Liver (tissue), 8 donors: ENCODE measurements at regions not wholly inside any gene's neighbourhood (a gene's known extent, or its start where the extent isn't known, plus 50 kb on each side); places are given as distances from the start of the nearest gene placed in this dataset.

Experiments
- DNase-seq: peaks from one replicate; pipeline ENCODE4 v3.0.0-alpha.2; 2017; ENCODE audit warnings: low spot score
- H3K27ac ChIP-seq, 2 donors: one replicate each; pipeline ENCODE4 v1.7.0; 2013; ENCODE audit warnings: inconsistent platforms in 2 of 2, low read length in 2 of 2, control low read depth in 1 of 2, low read depth in 1 of 2, mild to moderate bottlenecking in 1 of 2
- H3K27me3 ChIP-seq, 4 donors: one replicate each; pipeline versions ENCODE4 v1.6.1 to v1.7.0; 2013; ENCODE audit warnings: low read length in 3 of 4, inconsistent platforms in 1 of 4, mild to moderate bottlenecking in 1 of 4, moderate library complexity in 1 of 4; ENCODE audit not compliant: control insufficient read depth in 4 of 4, insufficient read depth in 4 of 4
- H3K36me3 ChIP-seq, 4 donors: one replicate each; pipeline versions ENCODE4 v1.6.1 to v1.7.0; 2013; ENCODE audit warnings: low read length in 3 of 4, mild to moderate bottlenecking in 3 of 4, low read depth in 1 of 4, moderate library complexity in 1 of 4; ENCODE audit not compliant: control insufficient read depth in 4 of 4, insufficient read depth in 3 of 4
- H3K4me1 ChIP-seq, 4 donors: one replicate each; pipeline versions ENCODE4 v1.6.1 to v1.7.0; 2013; ENCODE audit warnings: low read length in 3 of 4, mild to moderate bottlenecking in 3 of 4, moderate library complexity in 1 of 4; ENCODE audit not compliant: control insufficient read depth in 4 of 4, insufficient read depth in 4 of 4
- H3K4me3 ChIP-seq, 3 donors: one replicate each; pipeline versions ENCODE4 v1.6.1 to v1.7.0; 2013; ENCODE audit warnings: low read length in 3 of 3, control low read depth in 1 of 3, low read depth in 1 of 3, mild to moderate bottlenecking in 1 of 3
- H3K9ac ChIP-seq, 2 donors: one replicate each; pipeline ENCODE4 v1.7.0; 2013; ENCODE audit warnings: low read length in 2 of 2, mild to moderate bottlenecking in 2 of 2, moderate library complexity in 2 of 2, control low read depth in 1 of 2, low read depth in 1 of 2
- H3K9me3 ChIP-seq, 4 donors: one replicate each; pipeline versions ENCODE4 v1.6.1 to v1.7.0; 2013; ENCODE audit warnings: low read length in 3 of 4; ENCODE audit not compliant: control insufficient read depth in 4 of 4
- EGR1 ChIP-seq, 2 donors: IDR thresholded peaks; 2 replicates each; pipeline ENCODE4 v1.6.1; 2016 to 2018; ENCODE audit warnings: antibody characterized with exemption in 2 of 2, low read depth in 2 of 2
- FOXA1 ChIP-seq: IDR thresholded peaks from 2 replicates; pipeline ENCODE4 v1.6.1; 2016; ENCODE audit warnings: antibody characterized with exemption
- FOXA2 ChIP-seq: IDR thresholded peaks from 2 replicates; pipeline ENCODE4 v1.6.1; 2016; ENCODE audit warnings: antibody characterized with exemption
- GABPA ChIP-seq, 2 donors: IDR thresholded peaks in 1 of 2; conservative IDR thresholded peaks in 1 of 2; 2 replicates each; pipeline ENCODE4 v1.6.1; 2016; ENCODE audit warnings: antibody characterized with exemption in 2 of 2, mild to moderate bottlenecking in 1 of 2, moderate library complexity in 1 of 2
- HNF4G ChIP-seq: IDR thresholded peaks from 2 replicates; pipeline ENCODE4 v1.6.1; 2016; ENCODE audit warnings: antibody characterized with exemption
- JUND ChIP-seq, 2 donors: IDR thresholded peaks; 2 replicates each; pipeline ENCODE4 v1.6.1; 2016; ENCODE audit warnings: antibody characterized with exemption in 2 of 2
- NR2F2 ChIP-seq: IDR thresholded peaks from 2 replicates; pipeline ENCODE4 v1.6.1; 2016; ENCODE audit warnings: antibody characterized with exemption
- RAD21 ChIP-seq, 2 donors: IDR thresholded peaks; 2 replicates each; pipeline ENCODE4 v1.6.1; 2016; ENCODE audit warnings: antibody characterized with exemption in 2 of 2, mild to moderate bottlenecking in 2 of 2
- RXRA ChIP-seq, 2 donors: IDR thresholded peaks; 2 replicates each; pipeline ENCODE4 v1.6.1; 2017 to 2018; ENCODE audit warnings: antibody characterized with exemption in 2 of 2, mild to moderate bottlenecking in 1 of 2
- SP1 ChIP-seq: IDR thresholded peaks from 2 replicates; pipeline ENCODE4 v1.6.1; 2018; ENCODE audit warnings: antibody characterized with exemption, mild to moderate bottlenecking
- TAF1 ChIP-seq: conservative IDR thresholded peaks from 2 replicates; pipeline ENCODE4 v1.6.1; 2016; ENCODE audit warnings: antibody characterized with exemption, mild to moderate bottlenecking
- YY1 ChIP-seq: IDR thresholded peaks from 2 replicates; pipeline ENCODE4 v1.6.1; 2016; ENCODE audit warnings: antibody characterized with exemption, mild to moderate bottlenecking
- WGBS: extraction: QIAGEN DNeasy Blood & Tissue Kit; methylation state at CpG from one replicate; pipeline ENCODE4 v1.1.7; 2013; 5-methylcytosine and 5-hydroxymethylcytosine counted together
- TF ChIP-seq, protein P1 (sequence below): fragments of 150-350 bp; IDR thresholded peaks from 2 replicates; pipeline ENCODE4 v1.5.1; 2017; ENCODE audit warnings: improper control_type of control experiment, low read depth, low read length; ENCODE audit not compliant: missing input control
- TF ChIP-seq, protein P2 (sequence below): IDR thresholded peaks from 2 replicates; pipeline ENCODE4 v1.6.1; 2016; ENCODE audit warnings: antibody characterized with exemption
- donor health status: healthy.
- donor health status: healthy.
- donor health status: healthy.
- donor health status: healthy.
- donor health status: healthy.

DNA sequence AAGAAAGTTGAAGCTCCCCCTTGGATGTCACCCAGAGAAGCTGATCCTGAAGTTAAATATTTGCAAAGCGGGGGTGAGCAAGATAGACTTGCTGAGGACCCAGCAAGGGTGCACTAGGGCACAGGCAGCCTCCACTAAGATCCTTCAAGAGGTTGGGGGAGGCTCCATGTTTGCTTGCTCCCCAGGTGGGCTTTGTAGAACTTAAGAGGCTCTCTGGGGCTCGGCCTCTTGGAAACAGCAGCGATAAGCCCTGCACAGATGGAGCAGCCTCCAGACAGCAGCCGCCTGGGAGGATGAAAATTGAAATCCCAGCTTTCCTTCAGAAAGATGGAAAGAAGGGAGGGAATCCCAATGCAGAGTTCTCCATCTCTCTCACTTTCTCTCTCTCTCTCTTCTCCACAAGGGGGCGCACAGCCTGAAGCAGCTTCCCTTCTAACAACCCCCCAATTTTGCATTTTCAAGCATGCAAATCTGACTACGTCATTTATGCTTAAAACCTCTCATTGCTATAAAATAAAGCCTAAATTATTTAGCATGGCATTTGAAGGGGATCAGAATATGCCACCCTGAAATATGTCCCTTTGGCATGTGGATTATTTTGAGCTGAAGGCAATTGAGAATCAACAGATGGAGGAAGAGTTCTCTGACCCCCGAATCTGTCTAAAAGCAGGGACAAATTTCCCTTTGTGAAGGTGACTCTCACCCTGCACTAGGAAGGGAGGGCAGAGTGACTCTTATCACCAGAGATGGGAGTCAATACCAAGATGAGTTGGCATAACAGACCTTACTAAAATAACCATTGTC is 185.7 kb upstream of the KLHL29 start:
- peak overlapping the region in 1 of 2 donors; percentile 52 for H3K9ac ChIP-seq
- H3K9me3 ChIP-seq = no peaks in the 10 kb centered on the region
- peak overlapping the region; percentile 41 to 75 (median 66) for H3K4me3 ChIP-seq
- H3K27me3 ChIP-seq = no peaks in the 10 kb centered on the region
- no peaks in the 10 kb centered on the region for H3K36me3 ChIP-seq
- H3K4me1 ChIP-seq = peaks cover 0 to 41% (median 30%) of the 10 kb centered on the region in 4 donors
- no peak for DNase-seq
- H3K27ac ChIP-seq = peak overlapping the region; percentile 85 to 86
- WGBS = 38% methylated on average over 7 of the region's 7 CpGs
- TF ChIP-seq YY1 = peak; percentile 22
- TF ChIP-seq TAF1 = no peak
- TF ChIP-seq, protein P1, sequence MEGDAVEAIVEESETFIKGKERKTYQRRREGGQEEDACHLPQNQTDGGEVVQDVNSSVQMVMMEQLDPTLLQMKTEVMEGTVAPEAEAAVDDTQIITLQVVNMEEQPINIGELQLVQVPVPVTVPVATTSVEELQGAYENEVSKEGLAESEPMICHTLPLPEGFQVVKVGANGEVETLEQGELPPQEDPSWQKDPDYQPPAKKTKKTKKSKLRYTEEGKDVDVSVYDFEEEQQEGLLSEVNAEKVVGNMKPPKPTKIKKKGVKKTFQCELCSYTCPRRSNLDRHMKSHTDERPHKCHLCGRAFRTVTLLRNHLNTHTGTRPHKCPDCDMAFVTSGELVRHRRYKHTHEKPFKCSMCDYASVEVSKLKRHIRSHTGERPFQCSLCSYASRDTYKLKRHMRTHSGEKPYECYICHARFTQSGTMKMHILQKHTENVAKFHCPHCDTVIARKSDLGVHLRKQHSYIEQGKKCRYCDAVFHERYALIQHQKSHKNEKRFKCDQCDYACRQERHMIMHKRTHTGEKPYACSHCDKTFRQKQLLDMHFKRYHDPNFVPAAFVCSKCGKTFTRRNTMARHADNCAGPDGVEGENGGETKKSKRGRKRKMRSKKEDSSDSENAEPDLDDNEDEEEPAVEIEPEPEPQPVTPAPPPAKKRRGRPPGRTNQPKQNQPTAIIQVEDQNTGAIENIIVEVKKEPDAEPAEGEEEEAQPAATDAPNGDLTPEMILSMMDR = peak; percentile 59
- no peak for TF ChIP-seq HNF4G
- peak in 1 of 2 donors; percentile 15 for TF ChIP-seq JUND (IDR thresholded peaks at IDR 0.05)
- no peak for TF ChIP-seq NR2F2
- peak; percentile 74 to 84 for TF ChIP-seq RAD21 (IDR thresholded peaks at IDR 0.05)
- no peak for TF ChIP-seq SP1

DNA sequence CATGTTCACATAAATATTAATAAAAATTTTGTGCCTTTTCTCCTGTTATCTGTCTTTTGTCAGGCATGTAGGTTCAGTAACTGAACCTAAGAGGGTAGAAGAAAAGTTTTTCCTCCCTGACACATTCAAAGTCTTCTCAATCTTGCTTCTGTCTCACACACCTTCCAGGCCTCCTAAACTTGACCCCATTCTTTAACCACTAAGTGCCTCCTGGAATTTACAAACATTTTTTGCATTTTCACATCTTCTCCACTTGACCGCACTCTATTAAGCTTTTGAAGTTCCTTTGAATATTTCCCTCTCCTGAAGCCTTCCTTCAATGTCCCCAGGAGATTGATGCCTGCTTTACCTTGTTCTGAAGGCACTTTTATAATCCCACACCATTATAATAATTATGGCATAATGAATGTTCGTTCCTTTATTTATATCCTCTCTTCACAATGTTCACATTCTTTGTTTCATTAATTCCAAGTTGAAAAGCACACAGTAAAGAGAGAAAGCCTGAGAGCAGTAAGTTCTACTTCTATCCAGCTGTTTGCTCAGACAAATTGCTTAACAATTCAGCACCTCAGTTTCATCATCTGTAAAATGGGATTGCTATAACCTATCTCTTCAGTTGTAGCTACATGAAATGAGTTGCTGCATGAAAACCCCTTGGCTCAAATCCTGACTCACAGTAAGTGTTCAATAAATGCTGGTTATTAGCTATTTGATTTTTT is 184.8 kb upstream of the KLHL29 start:
- WGBS = 87% methylated on average over 2 of the region's 2 CpGs
- peaks cover 0 to 42% (median 32%) of the 10 kb centered on the region in 4 donors for H3K4me1 ChIP-seq
- DNase-seq = no peak
- H3K9ac ChIP-seq = peak overlapping the region; percentile 43 to 59
- peak overlapping the region; percentile 85 to 86 for H3K27ac ChIP-seq
- H3K9me3 ChIP-seq = no peaks in the 10 kb centered on the region
- H3K4me3 ChIP-seq = no peak overlapping the region
- H3K36me3 ChIP-seq = no peaks in the 10 kb centered on the region
- no peaks in the 10 kb centered on the region for H3K27me3 ChIP-seq
- no peak for TF ChIP-seq JUND (IDR thresholded peaks at IDR 0.05)
- no peak for TF ChIP-seq GABPA (IDR thresholded peaks at IDR 0.05 in 1 of 2, conservative IDR thresholded peaks at IDR 0.05 in 1 of 2)
- no peak for TF ChIP-seq RXRA (IDR thresholded peaks at IDR 0.05)
- TF ChIP-seq, protein P1 = no peak
- TF ChIP-seq FOXA2 = no peak
- TF ChIP-seq, protein P2, sequence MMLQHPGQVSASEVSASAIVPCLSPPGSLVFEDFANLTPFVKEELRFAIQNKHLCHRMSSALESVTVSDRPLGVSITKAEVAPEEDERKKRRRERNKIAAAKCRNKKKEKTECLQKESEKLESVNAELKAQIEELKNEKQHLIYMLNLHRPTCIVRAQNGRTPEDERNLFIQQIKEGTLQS = no peak
- no peak for TF ChIP-seq YY1
- TF ChIP-seq HNF4G = no peak
- TF ChIP-seq FOXA1 = no peak
- no peak for TF ChIP-seq EGR1 (IDR thresholded peaks at IDR 0.05; ENCODE audit: low read depth in 2 of 2)
- no peak for TF ChIP-seq TAF1
